K562 (cell line): ENCODE measurements at regions not wholly inside any gene's neighbourhood (a gene's known extent, or its start where the extent isn't known, plus 50 kb on each side); places are given as distances from the start of the nearest gene placed in this dataset.

Experiments used
- ATAC-seq: fragments of 200-7000 bp; cut with Tn5 transposase; 3 replicates; pipeline ENCODE4 v1.9.1; 2020; ENCODE audit warnings: moderate library complexity
- BruUV-seq: library from RNA; stranded (reverse); fragments of 400-500 nt; replicated peaks from 2 replicates; lab custom pipeline; 2021; lab: Mats Ljungman, UMichigan
- CTCF ChIA-PET: fragments of 300-600 bp; formaldehyde crosslinking; extraction: SDS; loops from one replicate; lab custom pipeline; 2021; ENCODE audit warnings: low intra/inter-chr PET ratio; lab: Yijun Ruan, JAX
- POLR2A ChIA-PET: fragments of 300-600, 350-650 bp; sonication (Branson Sonifier 250); formaldehyde crosslinking; extraction: SDS; loops from one replicate; lab custom pipeline; 2021; ENCODE audit warnings: antibody characterized with exemption, inconsistent platforms; lab: Yijun Ruan, JAX
- DNase-seq, 4 experiments: peaks; one replicate each; pipeline versions ENCODE4 v3.0.0 to v3.0.0-alpha.2; 2011 to 2018; ENCODE audit warnings: low spot score in 3 of 4, mixed read lengths in 3 of 4; ENCODE audit errors: extremely low read depth in 1 of 4
- FAIRE-seq: peaks from 2 replicates; lab custom pipeline; 2011; peaks lifted over from hg19 to GRCh38; lab: Jason Lieb, UNC
- H2AFZ ChIP-seq: 2 replicates; pipeline ENCODE4 v1.6.0; 2011; ENCODE audit warnings: low read depth, low read length, control low read depth, inconsistent platforms
- H3K27ac ChIP-seq: fragments of 200-600 bp; 3 replicates; pipeline ENCODE4 v1.8.0; 2011; ENCODE audit warnings: low read depth, mild to moderate bottlenecking, control low read depth, inconsistent platforms, low read length, moderate library complexity, mixed read lengths; ENCODE audit errors: extremely low read depth
- H3K27me3 ChIP-seq, 2 experiments: fragments of 300-600 bp in 1 of 2; 2 replicates in 1 of 2; 3 replicates in 1 of 2; pipeline versions ENCODE4 v1.6.0 to v1.8.0; 2011; ENCODE audit warnings: inconsistent platforms in 2 of 2, low read length in 2 of 2, mild to moderate bottlenecking in 1 of 2, mixed read lengths in 1 of 2, moderate library complexity in 1 of 2; ENCODE audit not compliant: control insufficient read depth in 2 of 2, insufficient read depth in 2 of 2
- H3K36me3 ChIP-seq: fragments of 300-600 bp; 3 replicates; pipeline ENCODE4 v1.8.0; 2011; ENCODE audit warnings: mild to moderate bottlenecking, low read length, inconsistent platforms; ENCODE audit not compliant: control insufficient read depth, insufficient read depth
- H3K4me1 ChIP-seq, 2 experiments: fragments of 200-600 bp in 1 of 2; replicated peaks in 1 of 2; 2 replicates in 1 of 2; 3 replicates in 1 of 2; pipeline versions ENCODE4 v1.5.1 to v1.8.0; 2011; ENCODE audit warnings: inconsistent platforms in 2 of 2, low read length in 2 of 2, mild to moderate bottlenecking in 1 of 2, mixed read lengths in 1 of 2, moderate library complexity in 1 of 2; ENCODE audit not compliant: control insufficient read depth in 2 of 2, insufficient read depth in 2 of 2
- H3K4me2 ChIP-seq: 2 replicates; pipeline ENCODE4 v1.6.1; 2011; ENCODE audit warnings: low read length, control low read depth, inconsistent platforms, mixed read lengths; ENCODE audit not compliant: insufficient read depth
- H3K4me3 ChIP-seq: fragments of 200-600 bp; sonication (generic), shearing (Covaris generic); 2 replicates; pipeline ENCODE4 v1.5.1; 2016; ENCODE audit warnings: control low read depth, inconsistent platforms
- H3K79me2 ChIP-seq: fragments of 200-600 bp; 3 replicates; pipeline ENCODE4 v1.8.0; 2011; ENCODE audit warnings: low read length, inconsistent platforms; ENCODE audit not compliant: control insufficient read depth, insufficient read depth
- H3K9ac ChIP-seq, 2 experiments: 2 replicates each; pipeline versions ENCODE4 v1.6.0 to v1.6.1; 2011; ENCODE audit warnings: low read depth in 2 of 2, low read length in 2 of 2, control low read depth in 1 of 2, inconsistent platforms in 1 of 2, mild to moderate bottlenecking in 1 of 2, mixed read lengths in 1 of 2; ENCODE audit not compliant: insufficient read depth in 1 of 2
- H3K9me1 ChIP-seq: one replicate; pipeline ENCODE4 v1.6.0; 2011; ENCODE audit warnings: inconsistent platforms, mild to moderate bottlenecking, low read length, moderate library complexity; ENCODE audit not compliant: control insufficient read depth, insufficient read depth
- H3K9me3 ChIP-seq: replicated peaks from 2 replicates; pipeline ENCODE4 v1.5.1; 2011; ENCODE audit warnings: low read depth, low read length, inconsistent platforms; ENCODE audit not compliant: control insufficient read depth, insufficient read depth
- H4K20me1 ChIP-seq: replicated peaks from 2 replicates; pipeline ENCODE4 v1.6.1; 2011; ENCODE audit warnings: low read length, inconsistent platforms, mixed read lengths; ENCODE audit not compliant: control insufficient read depth, insufficient read depth
- E2F5 ChIP-seq: sonication (generic); formaldehyde crosslinking; IDR thresholded peaks from 2 replicates; pipeline ENCODE4 v1.8.0; 2022; ENCODE audit warnings: mild to moderate bottlenecking, missing genetic modification reagents
- EHMT2 ChIP-seq: fragments of 450-650 bp; IDR thresholded peaks from 2 replicates; pipeline ENCODE4 v1.6.1; 2018; ENCODE audit warnings: antibody characterized with exemption
- MED1 ChIP-seq: sonication (generic); formaldehyde crosslinking; IDR thresholded peaks from 2 replicates; pipeline ENCODE4 v1.8.1; 2023; ENCODE audit warnings: missing genetic modification reagents, borderline replicate concordance
- NCOR1 ChIP-seq: fragments of 450-650 bp; IDR thresholded peaks from 2 replicates; pipeline ENCODE4 v1.6.1; 2016; ENCODE audit warnings: mild to moderate bottlenecking, moderate library complexity
- NFE2L1 ChIP-seq: fragments of 450-650 bp; IDR thresholded peaks from 2 replicates; pipeline ENCODE4 v1.6.1; 2016; ENCODE audit warnings: missing genetic modification characterization, low read depth, mild to moderate bottlenecking, missing compliant biosample characterization, moderate library complexity, borderline replicate concordance
- PATZ1 ChIP-seq: fragments of 250-450 bp; sonication (Bioruptor Pico); IDR thresholded peaks from 2 replicates; pipeline ENCODE4 v1.5.0; 2020; ENCODE audit warnings: mild to moderate bottlenecking, borderline replicate concordance
- PHTF2 ChIP-seq: fragments of 250-450 bp; sonication (Bioruptor Pico); IDR thresholded peaks from 2 replicates; pipeline ENCODE4 v1.5.0; 2021; ENCODE audit warnings: mild to moderate bottlenecking
- RFX1 ChIP-seq: fragments of 450-650 bp; IDR thresholded peaks from 2 replicates; pipeline ENCODE4 v1.6.1; 2016; ENCODE audit warnings: mild to moderate bottlenecking, moderate library complexity
- TFAP4 ChIP-seq: sonication (generic); formaldehyde crosslinking; IDR thresholded peaks from 2 replicates; pipeline ENCODE4 v1.8.0; 2022; ENCODE audit warnings: missing genetic modification reagents, mild to moderate bottlenecking, moderate library complexity, borderline replicate concordance
- U2AF2 ChIP-seq: fragments of 200-400 bp; formaldehyde crosslinking; optimal IDR thresholded peaks from 2 replicates; pipeline ENCODE3; 2017; ENCODE audit warnings: low read depth, mild to moderate bottlenecking, low read length
- XRCC4 ChIP-seq: IDR thresholded peaks from one replicate; pipeline ENCODE4 v1.6.1; 2011; ENCODE audit not compliant: insufficient read depth, insufficient read length; ENCODE audit errors: extremely low read depth
- ZC3H8 ChIP-seq: fragments of 450-650 bp; IDR thresholded peaks from 2 replicates; pipeline ENCODE4 v1.6.1; 2017
- ZFX ChIP-seq: sonication (generic); formaldehyde crosslinking; IDR thresholded peaks from 2 replicates; pipeline ENCODE4 v1.8.0; 2022; ENCODE audit warnings: mild to moderate bottlenecking, missing genetic modification reagents, moderate library complexity
- ZKSCAN1 ChIP-seq: fragments of 150-350 bp; IDR thresholded peaks from 2 replicates; pipeline ENCODE4 v1.6.1; 2016; ENCODE audit warnings: low read depth, low read length
- ZNF436 ChIP-seq: fragments of 250-450, 450-650 bp; sonication (Bioruptor Pico); formaldehyde crosslinking; IDR thresholded peaks from 2 replicates; pipeline ENCODE4 v1.7.0; 2020; ENCODE audit warnings: mild to moderate bottlenecking
- ZNF584 ChIP-seq: fragments of 200-800 bp; sonication (Bioruptor generic); IDR thresholded peaks from 2 replicates; pipeline ENCODE4 v1.6.1; 2016; ENCODE audit warnings: low read depth, mild to moderate bottlenecking, missing genetic modification characterization, missing compliant biosample characterization
- ZNF644 ChIP-seq: fragments of 200-800 bp; sonication (Bioruptor generic); IDR thresholded peaks from 2 replicates; pipeline ENCODE4 v1.6.1; 2016; ENCODE audit warnings: low read depth, missing genetic modification characterization, missing compliant biosample characterization
- WGBS: fragments of 100-300 bp; shearing (Covaris generic); methylation state at CpG from one replicate; pipeline ENCODE4 v1.1.6; 2016; ENCODE audit warnings: low coverage, mixed read lengths; ENCODE audit not compliant: insufficient coverage; ENCODE audit errors: missing lambda C conversion rate; 5-methylcytosine and 5-hydroxymethylcytosine counted together
- in situ Hi-C: fragments of 300-500 bp; cut with MboI; formaldehyde crosslinking; loops from 4 replicates; pipeline ENCODE4 v1.15.0; 2018; ENCODE audit warnings: inconsistent platforms, mixed read lengths
- intact Hi-C: fragments of 100-400 bp; cut with micrococcal nuclease; formaldehyde crosslinking; loops from 2 replicates; pipeline ENCODE4 v1.14.2; 2022

GRCh38 chr6:56793938-56794337 lies 151.2 kb upstream of the DST start:
- Histone ChIP-seq H3K9me3 (no peaks in the 10 kb centered on the region), H3K4me2 (no peak overlapping the region), H3K9me1 (no peaks in the 10 kb centered on the region), H2AFZ (no peak overlapping the region), H3K36me3 (no peaks in the 10 kb centered on the region), H3K27me3 (no peaks in the 10 kb centered on the region), H4K20me1 (no peaks in the 10 kb centered on the region), H3K4me1 (no peaks in the 10 kb centered on the region), H3K9ac (no peak overlapping the region), H3K79me2 (no peaks in the 10 kb centered on the region), H3K27ac (no peak overlapping the region), H3K4me3 (no peak overlapping the region)
- CTCF ChIA-PET, result no interaction called here
- ATAC-seq (no peak), DNase-seq (no peak), FAIRE-seq (no peak)
- 5% methylated on average over 2 of the region's 2 CpGs for WGBS
- no TSS peak for BruUV-seq
- TF ChIP-seq E2F5 (CRISPR knock-in tag), result no peak
- no peak for TF ChIP-seq EHMT2
- TF ChIP-seq PHTF2 (CRISPR knock-in tag), result no peak
- TF ChIP-seq ZNF436 (CRISPR knock-in tag), result no peak
- no peak for TF ChIP-seq ZNF644 (tag)
- no peak for TF ChIP-seq ZKSCAN1
- TF ChIP-seq XRCC4, result no peak
- no peak for TF ChIP-seq U2AF2
- no peak for TF ChIP-seq ZFX (CRISPR knock-in tag)
- no peak for TF ChIP-seq NCOR1
- TF ChIP-seq TFAP4, result no peak
- TF ChIP-seq MED1 (CRISPR knock-in tag), result no peak
- no peak for TF ChIP-seq ZC3H8
- TF ChIP-seq NFE2L1 (tag), result no peak
- TF ChIP-seq RFX1, result no peak
- TF ChIP-seq PATZ1 (CRISPR knock-in tag), result no peak
- no peak for TF ChIP-seq ZNF584 (CRISPR knock-in tag)
- POLR2A ChIA-PET, result no interaction called here
- in situ Hi-C loops (no loop called here), intact Hi-C loops (no loop called here)
